ENCODE measurements at regions not wholly inside any gene's neighbourhood (a gene's known extent, or its start where the extent isn't known, plus 50 kb on each side); places are given as distances from the start of the nearest gene placed in this dataset.

DNA sequence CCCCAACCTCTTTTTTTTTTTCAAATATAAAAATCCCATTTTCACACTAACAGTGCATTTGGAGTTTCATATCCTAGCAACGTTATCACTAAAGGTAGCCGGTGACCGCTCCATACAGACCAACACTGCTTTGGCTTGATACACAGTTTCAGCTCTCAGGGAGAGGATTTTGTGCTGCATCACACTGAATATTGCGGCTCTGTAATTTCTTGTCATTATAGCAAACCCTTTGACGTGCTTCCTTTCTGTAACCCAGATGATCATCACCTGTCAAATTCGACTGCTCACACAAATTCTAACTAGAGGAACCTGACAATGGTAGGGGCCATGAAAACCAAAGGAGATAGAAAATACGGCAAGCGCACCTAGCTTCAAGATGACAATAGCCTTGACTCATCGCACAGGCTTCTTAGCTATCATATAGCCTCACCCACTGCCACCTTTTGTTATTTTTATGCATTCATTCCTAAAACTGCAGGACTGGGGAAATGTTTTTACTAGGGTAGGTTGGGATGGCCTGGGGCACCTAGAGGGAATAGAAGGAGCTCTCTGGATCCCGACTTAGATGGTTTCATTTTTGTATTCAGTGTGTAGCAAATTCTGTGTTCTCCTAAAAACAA lies 582.9 kb upstream of the PIK3C3 start:
- TF ChIP-seq, protein P1, sequence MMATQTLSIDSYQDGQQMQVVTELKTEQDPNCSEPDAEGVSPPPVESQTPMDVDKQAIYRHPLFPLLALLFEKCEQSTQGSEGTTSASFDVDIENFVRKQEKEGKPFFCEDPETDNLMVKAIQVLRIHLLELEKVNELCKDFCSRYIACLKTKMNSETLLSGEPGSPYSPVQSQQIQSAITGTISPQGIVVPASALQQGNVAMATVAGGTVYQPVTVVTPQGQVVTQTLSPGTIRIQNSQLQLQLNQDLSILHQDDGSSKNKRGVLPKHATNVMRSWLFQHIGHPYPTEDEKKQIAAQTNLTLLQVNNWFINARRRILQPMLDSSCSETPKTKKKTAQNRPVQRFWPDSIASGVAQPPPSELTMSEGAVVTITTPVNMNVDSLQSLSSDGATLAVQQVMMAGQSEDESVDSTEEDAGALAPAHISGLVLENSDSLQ (IDR thresholded peaks at IDR 0.05) = no peak
- TF ChIP-seq FOXM1 (IDR thresholded peaks at IDR 0.05; ENCODE audit: borderline replicate concordance) (no peak), FOXA1 (IDR thresholded peaks at IDR 0.05) (no peak), BHLHE40 (IDR thresholded peaks at IDR 0.05; ENCODE audit: borderline replicate concordance) (no peak), SP1 (IDR thresholded peaks at IDR 0.05) (no peak), ELF4 (IDR thresholded peaks at IDR 0.05) (no peak), FOXK2 (IDR thresholded peaks at IDR 0.05) (no peak), ARNT (IDR thresholded peaks at IDR 0.05) (no peak)

All from HEK293T (cell line).